Mammary epithelial cell (primary cell): ENCODE measurements at regions not wholly inside any gene's neighbourhood (a gene's known extent, or its start where the extent isn't known, plus 50 kb on each side); places are given as distances from the start of the nearest gene placed in this dataset.

Experiments used
- CTCF ChIP-seq, 2 donors: IDR thresholded peaks in 1 of 2; conservative IDR thresholded peaks in 1 of 2; 2 replicates each; pipeline ENCODE4 v1.5.1; 2011 to 2012; ENCODE audit warnings: inconsistent platforms in 2 of 2, low read length in 2 of 2, mild to moderate bottlenecking in 2 of 2, control low read depth in 1 of 2, low read depth in 1 of 2; ENCODE audit not compliant: insufficient read depth in 1 of 2; ENCODE audit errors: extremely low read depth in 1 of 2
- EZH2 ChIP-seq: IDR thresholded peaks from 2 replicates; pipeline ENCODE4 v1.6.1; 2012; ENCODE audit warnings: low read length, inconsistent platforms, borderline replicate concordance

GRCh38 chr1:81053826-81054225 is 746.9 kb upstream of the ADGRL2 start:
- TF ChIP-seq CTCF (conservative IDR thresholded peaks at IDR 0.05 in 1 of 2, IDR thresholded peaks at IDR 0.05 in 1 of 2; ENCODE audit: extremely low read depth in 1 of 2, insufficient read depth in 1 of 2, low read depth in 1 of 2, low read length in 2 of 2) (no peak), EZH2 (no peak)
